Keratinocyte (primary cell): ENCODE measurements at regions not wholly inside any gene's neighbourhood (a gene's known extent, or its start where the extent isn't known, plus 50 kb on each side); places are given as distances from the start of the nearest gene placed in this dataset.

ENCODE experiments used
- DNase-seq: peaks from one replicate; pipeline ENCODE4 v3.0.0-alpha.2; 2011; ENCODE audit warnings: low read depth, missing footprints, low spot score
- FAIRE-seq: peaks from 2 replicates; lab custom pipeline; 2011; peaks lifted over from hg19 to GRCh38; lab: Jason Lieb, UNC
- H2AFZ ChIP-seq: 2 replicates; pipeline ENCODE4 v1.6.0; 2012; ENCODE audit warnings: low read length, control low read depth, inconsistent platforms; ENCODE audit not compliant: control insufficient read depth
- H3K27ac ChIP-seq: 2 replicates; pipeline ENCODE4 v1.5.1; 2011; ENCODE audit warnings: low read length; ENCODE audit not compliant: control insufficient read depth, insufficient read depth
- H3K27me3 ChIP-seq: 3 replicates; pipeline ENCODE4 v1.6.0; 2011; ENCODE audit warnings: low read length; ENCODE audit not compliant: control insufficient read depth, insufficient read depth; ENCODE audit errors: extremely low read depth
- H3K36me3 ChIP-seq, 2 experiments: 2 replicates in 1 of 2; 3 replicates in 1 of 2; pipeline ENCODE4 v1.5.1; 2011; ENCODE audit warnings: low read length in 2 of 2, mild to moderate bottlenecking in 1 of 2; ENCODE audit not compliant: control insufficient read depth in 2 of 2, insufficient read depth in 2 of 2; ENCODE audit errors: extremely low read depth in 1 of 2
- H3K4me1 ChIP-seq: 3 replicates; pipeline ENCODE4 v1.5.1; 2011; ENCODE audit warnings: low read length; ENCODE audit not compliant: control insufficient read depth, insufficient read depth; ENCODE audit errors: extremely low read depth
- H3K4me2 ChIP-seq: 3 replicates; pipeline ENCODE4 v1.6.0; 2011; ENCODE audit warnings: low read depth, low read length; ENCODE audit not compliant: control insufficient read depth, insufficient read depth; ENCODE audit errors: extremely low read depth
- H3K4me3 ChIP-seq, 3 experiments: fragments of 200-600 bp in 1 of 3; sonication (generic) in 1 of 3; 2 replicates in 2 of 3; 3 replicates in 1 of 3; pipeline ENCODE4 v1.5.1; 2011 to 2016; ENCODE audit warnings: low read length in 3 of 3, mild to moderate bottlenecking in 3 of 3, control low read depth in 2 of 3, inconsistent platforms in 1 of 3, low read depth in 1 of 3, mixed read lengths in 1 of 3, mixed run types in 1 of 3, moderate library complexity in 1 of 3; ENCODE audit not compliant: control insufficient read depth in 2 of 3, insufficient read depth in 2 of 3; ENCODE audit errors: extremely low read depth in 1 of 3
- H3K79me2 ChIP-seq: 2 replicates; pipeline ENCODE4 v1.6.0; 2012; ENCODE audit warnings: low read length; ENCODE audit not compliant: control insufficient read depth, insufficient read depth
- H3K9ac ChIP-seq: 3 replicates; pipeline ENCODE4 v1.6.0; 2011; ENCODE audit warnings: low read length; ENCODE audit not compliant: control insufficient read depth, insufficient read depth; ENCODE audit errors: extremely low read depth
- H3K9me1 ChIP-seq: 3 replicates; pipeline ENCODE4 v1.6.0; 2011; ENCODE audit warnings: low read length; ENCODE audit not compliant: control insufficient read depth, insufficient read depth; ENCODE audit errors: extremely low read depth
- H3K9me3 ChIP-seq: 2 replicates; pipeline ENCODE4 v1.5.1; 2012; ENCODE audit warnings: low read depth, low read length; ENCODE audit not compliant: control insufficient read depth
- H4K20me1 ChIP-seq: 3 replicates; pipeline ENCODE4 v1.6.0; 2011; ENCODE audit warnings: low read length; ENCODE audit not compliant: control insufficient read depth, insufficient read depth; ENCODE audit errors: extremely low read depth
- CTCF ChIP-seq, 3 experiments: IDR thresholded peaks in 1 of 3; conservative IDR thresholded peaks in 1 of 3; optimal IDR thresholded peaks in 1 of 3; 2 replicates in 2 of 3; 3 replicates in 1 of 3; pipeline versions ENCODE3 to v1.5.1; 2011; ENCODE audit warnings: low read length in 3 of 3, mild to moderate bottlenecking in 3 of 3, moderate library complexity in 2 of 3, control low read depth in 1 of 3, inconsistent platforms in 1 of 3; ENCODE audit not compliant: insufficient read depth in 2 of 3; ENCODE audit errors: extremely low read depth in 1 of 3
- EZH2 ChIP-seq: IDR thresholded peaks from one replicate; pipeline ENCODE4 v1.6.1; 2012; ENCODE audit warnings: inconsistent platforms, mild to moderate bottlenecking, low read length, moderate library complexity
- dilution Hi-C: fragments of 300-500 bp; cut with MboI; formaldehyde crosslinking; loops from one replicate; pipeline ENCODE4 v1.7.0; 2020; ENCODE audit warnings: low sequenced_read_pairs; ENCODE audit not compliant: extremely low pct_ligation_motif_present

DNA sequence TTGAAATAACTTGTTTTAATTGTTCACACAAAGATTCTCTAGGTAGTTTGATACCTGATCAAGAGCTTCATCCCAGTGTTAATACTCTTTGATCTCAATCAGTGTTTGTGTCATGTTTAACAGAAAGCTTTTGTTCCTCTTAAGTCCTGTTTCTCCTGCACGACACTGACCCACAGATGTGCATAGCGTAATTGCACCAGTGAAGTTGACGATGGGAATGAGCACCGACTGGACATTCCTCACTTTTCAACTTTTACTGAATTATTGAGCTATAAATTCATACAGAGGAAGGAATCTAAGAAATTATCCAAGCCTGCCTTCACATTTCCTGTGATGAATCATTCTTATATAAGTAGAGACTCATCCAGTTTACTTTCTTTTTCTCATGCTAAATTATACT, 878.7 kb upstream of the TENM3 start:
- TF ChIP-seq EZH2: no peak
- TF ChIP-seq CTCF (optimal IDR thresholded peaks at IDR 0.05 in 1 of 3, IDR thresholded peaks at IDR 0.05 in 1 of 3, conservative IDR thresholded peaks at IDR 0.05 in 1 of 3; ENCODE audit: extremely low read depth in 1 of 3, insufficient read depth in 2 of 3, low read length in 3 of 3): no peak
- H3K9me3 ChIP-seq: no peaks in the 10 kb centered on the region
- H3K9me1 ChIP-seq: no peaks in the 10 kb centered on the region
- H3K4me3 ChIP-seq: no peak overlapping the region
- no peak for FAIRE-seq
- no peaks in the 10 kb centered on the region for H4K20me1 ChIP-seq
- no peaks in the 10 kb centered on the region for H3K36me3 ChIP-seq
- H3K9ac ChIP-seq: no peak overlapping the region
- no peaks in the 10 kb centered on the region for H3K27me3 ChIP-seq
- H3K4me2 ChIP-seq: no peak overlapping the region
- dilution Hi-C loops: no loop called here
- no peak overlapping the region for H3K27ac ChIP-seq
- H3K4me1 ChIP-seq: no peaks in the 10 kb centered on the region
- no peak for DNase-seq
- H3K79me2 ChIP-seq: no peaks in the 10 kb centered on the region
- H2AFZ ChIP-seq: no peak overlapping the region

DNA sequence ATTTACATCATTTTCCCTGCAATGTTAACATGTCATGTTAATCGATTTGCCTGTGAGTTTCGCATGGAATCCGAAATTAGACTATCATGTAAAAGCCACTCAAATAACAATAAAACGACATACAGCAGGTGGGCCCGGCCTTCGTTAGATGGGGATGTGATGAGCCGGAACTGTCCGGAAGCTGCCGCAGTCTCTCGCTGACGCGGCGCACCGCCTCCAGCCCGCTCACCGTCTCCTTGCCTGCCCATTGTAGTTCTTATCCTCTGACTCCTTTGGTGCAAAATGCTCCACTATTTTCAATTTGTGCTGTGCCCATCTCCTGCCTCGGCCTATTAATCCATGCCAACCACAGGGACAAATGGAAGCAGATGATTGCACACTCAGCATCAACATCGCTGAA, 877.5 kb upstream of the TENM3 start:
- Histone ChIP-seq H3K4me2 (no peak overlapping the region), H3K27me3 (no peaks in the 10 kb centered on the region), H3K9me1 (no peaks in the 10 kb centered on the region), H3K4me1 (no peaks in the 10 kb centered on the region), H3K9me3 (no peaks in the 10 kb centered on the region), H3K36me3 (no peaks in the 10 kb centered on the region), H3K79me2 (no peaks in the 10 kb centered on the region), H3K9ac (no peak overlapping the region), H3K4me3 (no peak overlapping the region), H4K20me1 (no peaks in the 10 kb centered on the region), H3K27ac (no peak overlapping the region), H2AFZ (no peak overlapping the region)
- no peak for FAIRE-seq
- TF ChIP-seq CTCF (optimal IDR thresholded peaks at IDR 0.05 in 1 of 3, IDR thresholded peaks at IDR 0.05 in 1 of 3, conservative IDR thresholded peaks at IDR 0.05 in 1 of 3; ENCODE audit: extremely low read depth in 1 of 3, insufficient read depth in 2 of 3, low read length in 3 of 3) (no peak), EZH2 (no peak)
- DNase-seq: no peak
- dilution Hi-C loops: no loop called here
